Stimulated activated CD8-positive, alpha-beta memory T cell treated with anti-CD3 and anti-CD28 coated beads, Interleukin-2, amount 100 ng/mL, for 48 hours (primary cell): ENCODE measurements at regions not wholly inside any gene's neighbourhood (a gene's known extent, or its start where the extent isn't known, plus 50 kb on each side); places are given as distances from the start of the nearest gene placed in this dataset.
"Not testable (repeated sequence)": the region's sequence is repeated elsewhere in the genome, so short reads cannot be mapped to it uniquely, and the experiment has no call there.

Experiments used
- DNase-seq, 2 donors: peaks; one replicate each; pipeline ENCODE4 v3.0.0-alpha.2; 2020; ENCODE audit warnings: low read depth in 2 of 2

GRCh38 chr3:72032441-72033135 is 247.6 kb upstream of the PROK2 start:
- no peak for DNase-seq

- DNase-seq = no peak
Observed at GRCh38 chr3:72031581-72031980, 246.6 kb upstream of the PROK2 start.

GRCh38 chr3:72030296-72030695 is 245.3 kb upstream of the PROK2 start:
- not testable (repeated sequence) for DNase-seq

- not testable (repeated sequence) for DNase-seq
Observed at GRCh38 chr3:72028726-72029125, 243.8 kb upstream of the PROK2 start.

GRCh38 chr3:72028307-72028706 is 243.4 kb upstream of the PROK2 start:
- not testable (repeated sequence) for DNase-seq

- DNase-seq = not testable (repeated sequence)
Observed at GRCh38 chr3:72027728-72028127, 242.8 kb upstream of the PROK2 start.

- DNase-seq = no peak
Observed at GRCh38 chr3:72022027-72022426, 237.1 kb upstream of the PROK2 start.

- no peak for DNase-seq
Observed at GRCh38 chr3:72021531-72021930, 236.6 kb upstream of the PROK2 start.

GRCh38 chr3:72018343-72018984 is 233.5 kb upstream of the PROK2 start:
- no peak for DNase-seq

- no peak for DNase-seq
Observed at GRCh38 chr3:72017935-72018334, 233.0 kb upstream of the PROK2 start.

GRCh38 chr3:72017311-72017710 is 232.4 kb upstream of the PROK2 start:
- DNase-seq = no peak

GRCh38 chr3:72015463-72015862 is 230.5 kb upstream of the PROK2 start:
- DNase-seq = no peak

GRCh38 chr3:72013084-72013483 is 228.1 kb upstream of the PROK2 start:
- DNase-seq = no peak

- no peak for DNase-seq
Observed at GRCh38 chr3:72012363-72012762, 227.4 kb upstream of the PROK2 start.

- DNase-seq = no peak
Observed at GRCh38 chr3:72011485-72011884, 226.5 kb upstream of the PROK2 start.

GRCh38 chr3:72009851-72010443 is 225.0 kb upstream of the PROK2 start:
- no peak for DNase-seq

- no peak for DNase-seq
Observed at GRCh38 chr3:72008226-72008996, 223.5 kb upstream of the PROK2 start.

- DNase-seq = no peak
Observed at GRCh38 chr3:72006631-72007556, 221.9 kb upstream of the PROK2 start.

- DNase-seq = no peak
Observed at GRCh38 chr3:72004749-72005292, 219.9 kb upstream of the PROK2 start.

- no peak for DNase-seq
Observed at GRCh38 chr3:72003936-72004335, 219.0 kb upstream of the PROK2 start.

GRCh38 chr3:72001758-72002157 is 216.8 kb upstream of the PROK2 start:
- DNase-seq = no peak
